Neural cell (in vitro differentiated cells): ENCODE measurements at regions not wholly inside any gene's neighbourhood (a gene's known extent, or its start where the extent isn't known, plus 50 kb on each side); places are given as distances from the start of the nearest gene placed in this dataset.

Experiments used
- H2AFZ ChIP-seq: fragments of 200-600, 300-800 bp; sonication (generic), shearing (Covaris generic); 2 replicates; pipeline ENCODE4 v1.6.0; 2014; ENCODE audit warnings: low read depth, mild to moderate bottlenecking, antibody characterized with exemption, low read length, moderate library complexity
- H3F3A ChIP-seq: fragments of 200-600 bp; shearing (Covaris generic); 2 replicates; pipeline ENCODE4 v1.6.1; 2016; ENCODE audit warnings: mild to moderate bottlenecking, moderate library complexity, mixed read lengths, antibody characterized with exemption, low read length; ENCODE audit not compliant: insufficient read depth, poor library complexity, severe bottlenecking
- H3K27ac ChIP-seq: fragments of 200-600, 300-800 bp; sonication (generic), shearing (Covaris generic); 2 replicates; pipeline ENCODE4 v1.5.1; 2014; ENCODE audit warnings: mild to moderate bottlenecking, low read length, moderate library complexity
- H3K27me3 ChIP-seq: fragments of 300-800, 200-600 bp; sonication (generic), shearing (Covaris generic); 2 replicates; pipeline ENCODE4 v1.6.0; 2014; ENCODE audit warnings: mild to moderate bottlenecking, low read depth, low read length, moderate library complexity; ENCODE audit not compliant: insufficient read depth
- H3K36me3 ChIP-seq: fragments of 300-800, 200-600 bp; sonication (generic), shearing (Covaris generic); 2 replicates; pipeline ENCODE4 v1.5.1; 2014; ENCODE audit warnings: mild to moderate bottlenecking, antibody characterized with exemption, low read length, moderate library complexity; ENCODE audit not compliant: insufficient read depth
- H3K4me2 ChIP-seq: fragments of 300-800, 200-600 bp; sonication (generic), shearing (Covaris generic); 2 replicates; pipeline ENCODE4 v1.6.0; 2014; ENCODE audit warnings: mild to moderate bottlenecking, low read length
- H3K4me3 ChIP-seq: fragments of 300-800, 200-600 bp; sonication (generic), shearing (Covaris generic); 2 replicates; pipeline ENCODE4 v1.5.1; 2014; ENCODE audit warnings: mild to moderate bottlenecking, low read length, moderate library complexity
- H3K79me2 ChIP-seq: fragments of 200-600 bp; shearing (Covaris generic); replicated peaks from 2 replicates; pipeline ENCODE4 v1.6.0; 2014; ENCODE audit warnings: mild to moderate bottlenecking, low read length, moderate library complexity; ENCODE audit not compliant: insufficient read depth
- H3K9ac ChIP-seq: fragments of 300-800, 200-600 bp; sonication (generic), shearing (Covaris generic); 2 replicates; pipeline ENCODE4 v1.6.1; 2016; ENCODE audit warnings: mild to moderate bottlenecking, low read length, mixed read lengths
- H3K9me2 ChIP-seq: fragments of 200-600 bp; shearing (Covaris generic); 2 replicates; pipeline ENCODE4 v1.6.1; 2016; ENCODE audit warnings: mild to moderate bottlenecking, low read length, mixed read lengths; ENCODE audit not compliant: insufficient read depth
- H3K9me3 ChIP-seq: fragments of 200-600, 300-800 bp; sonication (generic), shearing (Covaris generic); 2 replicates; pipeline ENCODE4 v1.6.1; 2016; ENCODE audit warnings: mild to moderate bottlenecking, mixed run types, low read length, moderate library complexity, mixed read lengths
- H4K20me1 ChIP-seq: fragments of 200-600 bp; shearing (Covaris generic); 2 replicates; pipeline ENCODE4 v1.6.1; 2016; ENCODE audit warnings: mild to moderate bottlenecking, mixed run types; ENCODE audit not compliant: insufficient read depth
- CTCF ChIP-seq: fragments of 450-650 bp; IDR thresholded peaks from 2 replicates; pipeline ENCODE4 v1.5.1; 2014; ENCODE audit warnings: antibody characterized with exemption, mild to moderate bottlenecking, moderate library complexity; ENCODE audit not compliant: poor library complexity, severe bottlenecking
- EP300 ChIP-seq: fragments of 450-650 bp; conservative IDR thresholded peaks from 2 replicates; pipeline ENCODE4 v1.6.1; 2014; ENCODE audit warnings: antibody characterized with exemption, mild to moderate bottlenecking, moderate library complexity; ENCODE audit not compliant: poor library complexity, severe bottlenecking
- EZH2 ChIP-seq: fragments of 200-600, 300-800 bp; shearing (Covaris generic), sonication (generic); IDR thresholded peaks from 2 replicates; pipeline ENCODE4 v1.6.1; 2014; ENCODE audit warnings: antibody characterized with exemption, low read length, borderline replicate concordance, mild to moderate bottlenecking; ENCODE audit not compliant: insufficient read depth, poor library complexity, severe bottlenecking
- MXI1 ChIP-seq: fragments of 450-650 bp; conservative IDR thresholded peaks from 2 replicates; pipeline ENCODE4 v1.6.1; 2014; ENCODE audit warnings: antibody characterized with exemption, mild to moderate bottlenecking; ENCODE audit not compliant: poor library complexity, severe bottlenecking
- POLR2AphosphoS5 ChIP-seq: IDR thresholded peaks from 2 replicates; pipeline ENCODE4 v1.6.1; 2012
- RAD21 ChIP-seq: fragments of 450-650 bp; conservative IDR thresholded peaks from 2 replicates; pipeline ENCODE4 v1.6.1; 2014; ENCODE audit warnings: antibody characterized with exemption, mild to moderate bottlenecking, moderate library complexity
- REST ChIP-seq: IDR thresholded peaks from 2 replicates; pipeline ENCODE4 v1.6.1; 2012; ENCODE audit warnings: borderline replicate concordance
- SMC3 ChIP-seq: fragments of 450-650 bp; conservative IDR thresholded peaks from 2 replicates; pipeline ENCODE4 v1.6.1; 2014; ENCODE audit warnings: antibody characterized with exemption, mild to moderate bottlenecking, moderate library complexity; ENCODE audit not compliant: poor library complexity
- TAF1 ChIP-seq: IDR thresholded peaks from 2 replicates; pipeline ENCODE4 v1.6.1; 2012; ENCODE audit warnings: low read depth

- peaks cover 5% of the 10 kb centered on the region for H4K20me1 ChIP-seq
- no peak overlapping the region for H3K4me2 ChIP-seq
- H3K27ac ChIP-seq, result no peak overlapping the region
- H3K36me3 ChIP-seq, result no peaks in the 10 kb centered on the region
- no peaks in the 10 kb centered on the region for H3K9me2 ChIP-seq
- peaks cover 38% of the 10 kb centered on the region for H3K27me3 ChIP-seq
- H3K4me3 ChIP-seq, result no peak overlapping the region
- no peak for TF ChIP-seq RAD21
- TF ChIP-seq CTCF, result no peak
- no peak for TF ChIP-seq EP300
- TF ChIP-seq POLR2AphosphoS5, result no peak
- no peak for TF ChIP-seq TAF1
- no peak for TF ChIP-seq SMC3
- no peak for TF ChIP-seq MXI1
- TF ChIP-seq REST, result no peak
- no peak for TF ChIP-seq EZH2
- no peaks in the 10 kb centered on the region for H3K79me2 ChIP-seq
- no peaks in the 10 kb centered on the region for H3K9me3 ChIP-seq
- H3K9ac ChIP-seq, result no peak overlapping the region
- H2AFZ ChIP-seq, result no peak overlapping the region
- no peaks in the 10 kb centered on the region for H3F3A ChIP-seq
These were observed 141.5 kb upstream of the UMPS start for GRCh38 chr3:124588794-124589193.

GRCh38 chr3:124591699-124592098, 138.6 kb upstream of the UMPS start:
- no peaks in the 10 kb centered on the region for H3K9me3 ChIP-seq
- no peaks in the 10 kb centered on the region for H3F3A ChIP-seq
- H3K9ac ChIP-seq, result no peak overlapping the region
- no peak overlapping the region for H2AFZ ChIP-seq
- H3K36me3 ChIP-seq, result no peaks in the 10 kb centered on the region
- no peak overlapping the region for H3K4me2 ChIP-seq
- no peak overlapping the region for H3K27ac ChIP-seq
- H3K4me3 ChIP-seq, result no peak overlapping the region
- TF ChIP-seq RAD21, result no peak
- no peak for TF ChIP-seq MXI1
- no peak for TF ChIP-seq EZH2
- no peak for TF ChIP-seq CTCF
- TF ChIP-seq SMC3, result no peak
- TF ChIP-seq REST, result no peak
- no peak for TF ChIP-seq POLR2AphosphoS5
- no peak for TF ChIP-seq TAF1
- no peak for TF ChIP-seq EP300
- no peaks in the 10 kb centered on the region for H4K20me1 ChIP-seq
- H3K79me2 ChIP-seq, result no peaks in the 10 kb centered on the region
- no peaks in the 10 kb centered on the region for H3K9me2 ChIP-seq
- H3K27me3 ChIP-seq, result peaks cover 9% of the 10 kb centered on the region
